HCT116 (cell line): ENCODE measurements at regions not wholly inside any gene's neighbourhood (a gene's known extent, or its start where the extent isn't known, plus 50 kb on each side); places are given as distances from the start of the nearest gene placed in this dataset.

ENCODE experiments used
- ATAC-seq: fragments of 200-7000 bp; cut with Tn5 transposase; 2 replicates; pipeline ENCODE4 v1.9.1; 2020; ENCODE audit warnings: mild to moderate bottlenecking, moderate library complexity
- BruUV-seq: library from RNA; stranded (reverse); fragments of 400-500 nt; replicated peaks from 2 replicates; lab custom pipeline; 2021; lab: Mats Ljungman, UMichigan
- CTCF ChIA-PET: fragments of 300-600 bp; sonication (Branson Sonifier 250); formaldehyde crosslinking; loops from one replicate; lab custom pipeline; 2021; ENCODE audit warnings: antibody characterized with exemption; lab: Charles Lee
- POLR2A ChIA-PET: fragments of 300-600, 350-600 bp; sonication (Branson Sonifier 250); formaldehyde crosslinking; loops from one replicate; lab custom pipeline; 2021; ENCODE audit warnings: antibody characterized with exemption; lab: Charles Lee
- RAD21 ChIA-PET, 2 experiments: fragments of 300-600 bp; sonication (Branson Sonifier 250); formaldehyde crosslinking; loops; one replicate each; lab custom pipeline; 2023; ENCODE audit warnings: low total read pairs in 2 of 2; ENCODE audit not compliant: uncharacterized antibody in 2 of 2, unreplicated experiment in 2 of 2, low non-redundant PET in 1 of 2; lab: Charles Lee
- DNase-seq: peaks from one replicate; pipeline ENCODE4 v3.0.0-alpha.2; 2010; ENCODE audit warnings: low read depth, low spot score
- H2AFZ ChIP-seq: fragments of 200-600 bp; shearing (Covaris generic), sonication (generic); 2 replicates; pipeline ENCODE4 v1.6.1; 2017; ENCODE audit warnings: low read depth, mixed run types, mixed read lengths, antibody characterized with exemption, low read length; ENCODE audit not compliant: poor library complexity, severe bottlenecking
- H3K27ac ChIP-seq: 2 replicates; pipeline ENCODE4 v1.5.1; 2012; ENCODE audit warnings: low read depth, low read length
- H3K27me3 ChIP-seq: fragments of 200-600 bp; sonication (generic); 2 replicates; pipeline ENCODE4 v1.6.1; 2016; ENCODE audit warnings: mixed run types, low read length, mixed read lengths; ENCODE audit not compliant: insufficient read depth
- H3K36me3 ChIP-seq, 2 experiments: fragments of 200-500 bp in 1 of 2; fragments of 200-600 bp in 1 of 2; sonication (Bioruptor generic) in 1 of 2; sonication (generic) in 1 of 2; 2 replicates each; pipeline versions ENCODE4 v1.5.1 to v1.6.1; 2014 to 2016; ENCODE audit warnings: low read length in 2 of 2, inconsistent platforms in 1 of 2, mixed read lengths in 1 of 2, mixed run types in 1 of 2; ENCODE audit not compliant: insufficient read depth in 2 of 2, control insufficient read depth in 1 of 2
- H3K4me1 ChIP-seq, 2 experiments: fragments of 200-600 bp in 1 of 2; sonication (generic) in 1 of 2; 2 replicates each; pipeline versions ENCODE4 v1.5.1 to v1.6.1; 2012 to 2017; ENCODE audit warnings: low read length in 2 of 2, inconsistent platforms in 1 of 2, mild to moderate bottlenecking in 1 of 2, mixed read lengths in 1 of 2, mixed run types in 1 of 2, moderate library complexity in 1 of 2; ENCODE audit not compliant: insufficient read depth in 2 of 2, control insufficient read depth in 1 of 2
- H3K4me2 ChIP-seq: fragments of 200-600 bp; sonication (generic); 2 replicates; pipeline ENCODE4 v1.6.1; 2017; ENCODE audit warnings: mixed run types, low read length, mixed read lengths
- H3K4me3 ChIP-seq, 2 experiments: fragments of 200-600 bp in 1 of 2; sonication (generic) in 1 of 2; replicated peaks in 1 of 2; 2 replicates each; pipeline ENCODE4 v1.5.1; 2011 to 2016; ENCODE audit warnings: low read length in 2 of 2, control low read depth in 1 of 2, low read depth in 1 of 2, mild to moderate bottlenecking in 1 of 2, mixed read lengths in 1 of 2, mixed run types in 1 of 2
- H3K79me2 ChIP-seq: fragments of 200-600 bp; sonication (generic); 2 replicates; pipeline ENCODE4 v1.6.1; 2017; ENCODE audit warnings: mild to moderate bottlenecking, mixed run types, low read length, moderate library complexity, mixed read lengths; ENCODE audit not compliant: insufficient read depth
- H3K9ac ChIP-seq: fragments of 200-600 bp; sonication (generic); 2 replicates; pipeline ENCODE4 v1.6.1; 2016; ENCODE audit warnings: low read length, mixed read lengths
- H3K9me2 ChIP-seq: fragments of 200-600 bp; sonication (generic), shearing (Covaris generic); 2 replicates; pipeline ENCODE4 v1.6.1; 2017; ENCODE audit warnings: mixed run types, mild to moderate bottlenecking, moderate library complexity; ENCODE audit not compliant: insufficient read depth
- H3K9me3 ChIP-seq, 2 experiments: fragments of 200-500 bp in 1 of 2; fragments of 200-600 bp in 1 of 2; sonication (Bioruptor generic) in 1 of 2; sonication (generic) in 1 of 2; 2 replicates each; pipeline ENCODE4 v1.6.1; 2014 to 2017; ENCODE audit warnings: low read length in 2 of 2, mixed read lengths in 2 of 2, inconsistent platforms in 1 of 2, low read depth in 1 of 2, mild to moderate bottlenecking in 1 of 2, mixed run types in 1 of 2, moderate library complexity in 1 of 2; ENCODE audit not compliant: control insufficient read depth in 1 of 2, insufficient read depth in 1 of 2
- H4K20me1 ChIP-seq: fragments of 200-600 bp; sonication (generic), shearing (Covaris generic); 2 replicates; pipeline ENCODE4 v1.6.1; 2017; ENCODE audit warnings: mixed run types, mild to moderate bottlenecking, moderate library complexity; ENCODE audit not compliant: insufficient read depth
- ATF3 ChIP-seq: IDR thresholded peaks from 2 replicates; pipeline ENCODE4 v1.6.1; 2012
- CBX3 ChIP-seq: IDR thresholded peaks from 2 replicates; pipeline ENCODE4 v1.6.1; 2012; ENCODE audit warnings: low read depth
- CTCF ChIP-seq, 3 experiments: fragments of 200-600 bp in 1 of 3; sonication (generic) in 1 of 3; IDR thresholded peaks in 2 of 3; conservative IDR thresholded peaks in 1 of 3; 2 replicates each; pipeline ENCODE4 v1.5.1; 2012 to 2017; ENCODE audit warnings: low read depth in 2 of 3, low read length in 2 of 3, antibody characterized with exemption in 1 of 3, borderline replicate concordance in 1 of 3, control low read depth in 1 of 3, mild to moderate bottlenecking in 1 of 3, mixed read lengths in 1 of 3, mixed run types in 1 of 3, moderate library complexity in 1 of 3; ENCODE audit not compliant: insufficient read depth in 1 of 3
- EGR1 ChIP-seq: IDR thresholded peaks from 2 replicates; pipeline ENCODE4 v1.6.1; 2012; ENCODE audit warnings: low read depth
- ELF1 ChIP-seq: IDR thresholded peaks from 2 replicates; pipeline ENCODE4 v1.6.1; 2012; ENCODE audit warnings: low read depth, borderline replicate concordance
- EZH2 ChIP-seq: fragments of 200-600 bp; sonication (generic); IDR thresholded peaks from 2 replicates; pipeline ENCODE4 v1.6.1; 2017; ENCODE audit warnings: antibody characterized with exemption, mixed run types
- EZH2phosphoT487 ChIP-seq: fragments of 200-600 bp; IDR thresholded peaks from 2 replicates; pipeline ENCODE4 v1.6.1; 2018; ENCODE audit warnings: antibody characterized with exemption, borderline replicate concordance
- FOSL1 ChIP-seq: IDR thresholded peaks from 2 replicates; pipeline ENCODE4 v1.6.1; 2012; ENCODE audit warnings: low read depth
- JUND ChIP-seq: IDR thresholded peaks from 2 replicates; pipeline ENCODE4 v1.6.1; 2012
- POLR2AphosphoS5 ChIP-seq: IDR thresholded peaks from 2 replicates; pipeline ENCODE4 v1.6.1; 2011; ENCODE audit warnings: mild to moderate bottlenecking, low read depth, low read length, moderate library complexity
- RAD21 ChIP-seq: IDR thresholded peaks from 2 replicates; pipeline ENCODE4 v1.6.1; 2012; ENCODE audit warnings: low read depth, mild to moderate bottlenecking
- REST ChIP-seq: IDR thresholded peaks from 2 replicates; pipeline ENCODE4 v1.6.1; 2012; ENCODE audit warnings: low read depth
- SIN3A ChIP-seq: IDR thresholded peaks from 2 replicates; pipeline ENCODE4 v1.6.1; 2012; ENCODE audit warnings: low read depth
- SRF ChIP-seq: IDR thresholded peaks from 2 replicates; pipeline ENCODE4 v1.6.1; 2012; ENCODE audit warnings: low read depth
- TCF7L2 ChIP-seq: IDR thresholded peaks from 2 replicates; pipeline ENCODE4 v1.7.0; 2011; ENCODE audit warnings: borderline replicate concordance, inconsistent platforms; ENCODE audit not compliant: insufficient read depth, insufficient read length; ENCODE audit errors: extremely low read depth
- YY1 ChIP-seq: IDR thresholded peaks from 2 replicates; pipeline ENCODE4 v1.6.1; 2011; ENCODE audit warnings: low read length, low read depth, moderate library complexity, mild to moderate bottlenecking; ENCODE audit not compliant: insufficient replicate concordance; ENCODE audit errors: extremely low read depth
- ZFX ChIP-seq: fragments of 450-650 bp; IDR thresholded peaks from 2 replicates; pipeline ENCODE4 v1.6.1; 2017
- intact Hi-C: fragments of 100-400 bp; cut with micrococcal nuclease; formaldehyde crosslinking; loops from 2 replicates; pipeline ENCODE4 v1.10.0; 2022

GRCh38 chr12:124667506-124668326 is 100.3 kb upstream of the NCOR2 start:
- Histone ChIP-seq H3K4me3 (no peak overlapping the region), H2AFZ (no peak overlapping the region), H3K4me2 (no peak overlapping the region), H3K9ac (no peak overlapping the region), H3K27ac (no peak overlapping the region), H3K36me3 (no peaks in the 10 kb centered on the region), H4K20me1 (no peaks in the 10 kb centered on the region), H3K9me3 (peaks cover 0 to 3% of the 10 kb centered on the region in 2 experiments; a peak in 1 of 4 replicates), H3K4me1 (no peaks in the 10 kb centered on the region)
- ATAC-seq, result no peak
- BruUV-seq, result no TSS peak
- ChIA-PET RAD21 (no interaction called here), POLR2A (no interaction called here)
- no peak for TF ChIP-seq ZFX
- no peak for TF ChIP-seq YY1
- TF ChIP-seq EZH2phosphoT487, result no peak
- no peak for TF ChIP-seq RAD21
- no peak for TF ChIP-seq FOSL1
- TF ChIP-seq POLR2AphosphoS5, result no peak
- TF ChIP-seq SIN3A, result no peak
- no peak for TF ChIP-seq CTCF (IDR thresholded peaks at IDR 0.05 in 2 of 3, conservative IDR thresholded peaks at IDR 0.05 in 1 of 3; ENCODE audit: borderline replicate concordance in 1 of 3, insufficient read depth in 1 of 3, low read depth in 2 of 3, low read length in 2 of 3)
- no peak for TF ChIP-seq REST
- TF ChIP-seq EZH2, result no peak
- TF ChIP-seq ATF3, result no peak
- no peak for TF ChIP-seq ELF1
- TF ChIP-seq TCF7L2, result no peak
- no peak for TF ChIP-seq EGR1
- TF ChIP-seq SRF, result no peak
- no peak for TF ChIP-seq CBX3
- no peak for TF ChIP-seq JUND
- TF ChIP-seq, all 23 proteins: peak for 0
- intact Hi-C loops, result no loop called here
- CTCF ChIA-PET, result no interaction called here
- H3K79me2 ChIP-seq, result no peaks in the 10 kb centered on the region
- DNase-seq, result no peak
- H3K9me2 ChIP-seq, result no peaks in the 10 kb centered on the region
- no peaks in the 10 kb centered on the region for H3K27me3 ChIP-seq
